GM19351 (cell line): ENCODE measurements at regions not wholly inside any gene's neighbourhood (a gene's known extent, or its start where the extent isn't known, plus 50 kb on each side); places are given as distances from the start of the nearest gene placed in this dataset.

Experiments
- ATAC-seq: cut with Tn5 transposase; IDR thresholded peaks from one replicate; pipeline ENCODE4 v1.9.1; 2021; ENCODE audit warnings: mild to moderate bottlenecking, moderate library complexity; ENCODE audit not compliant: unreplicated experiment

DNA sequence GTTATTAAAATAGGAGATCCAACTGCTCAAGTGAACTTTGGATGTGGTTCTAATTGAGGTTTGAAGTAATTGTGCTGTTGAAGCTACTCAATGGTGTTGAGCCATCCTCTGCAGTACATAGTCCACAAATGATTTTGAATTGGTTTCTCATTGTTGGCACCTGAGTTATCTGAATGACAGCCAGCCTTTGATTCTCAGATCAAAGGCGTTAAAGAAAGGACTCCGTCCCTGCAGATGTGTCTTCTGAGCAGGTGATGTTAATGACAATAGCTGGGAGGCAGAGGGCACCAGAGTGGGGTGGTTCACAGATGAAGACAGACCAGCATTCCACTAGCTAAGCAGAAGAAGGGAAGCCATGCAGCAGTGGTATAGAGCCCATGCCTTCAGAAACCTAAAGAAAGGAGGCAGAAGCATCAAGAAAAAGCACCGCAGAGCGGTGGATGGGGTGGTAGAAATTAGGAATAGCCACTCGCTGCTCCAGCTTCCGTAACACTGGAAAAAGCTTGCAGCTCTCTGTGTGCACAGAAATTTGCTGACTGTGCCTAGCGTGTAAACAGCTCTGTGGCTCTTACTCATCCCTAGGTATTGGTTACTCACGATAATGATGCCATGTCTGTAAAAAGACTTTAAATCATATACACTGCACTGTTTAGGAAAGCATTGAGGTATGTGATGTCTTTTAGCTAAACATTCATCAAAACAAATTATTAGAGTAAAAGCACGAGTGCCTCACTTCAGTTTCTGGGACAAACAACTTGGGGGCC lies 79.2 kb upstream of the CLCN4 start:
- no peak for ATAC-seq

DNA sequence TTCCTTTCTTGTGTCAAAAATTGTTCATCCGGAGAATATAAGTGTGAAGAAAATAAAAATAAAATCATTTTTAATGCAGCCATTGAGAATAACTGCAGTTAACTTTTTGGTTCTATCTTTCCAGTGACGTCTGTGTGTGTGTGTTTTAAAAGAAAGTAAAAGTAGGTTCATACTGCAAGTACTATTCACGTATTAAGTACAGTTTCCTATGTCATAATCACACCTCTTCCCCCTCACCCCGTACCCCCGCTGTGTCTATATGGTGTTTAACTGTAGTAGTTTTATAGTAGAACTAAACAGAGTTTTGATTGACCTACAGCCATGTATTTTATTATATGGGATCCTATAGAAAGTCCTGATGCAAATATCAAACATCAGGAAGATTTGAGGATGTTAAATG lies 78.5 kb upstream of the CLCN4 start:
- no peak for ATAC-seq

DNA sequence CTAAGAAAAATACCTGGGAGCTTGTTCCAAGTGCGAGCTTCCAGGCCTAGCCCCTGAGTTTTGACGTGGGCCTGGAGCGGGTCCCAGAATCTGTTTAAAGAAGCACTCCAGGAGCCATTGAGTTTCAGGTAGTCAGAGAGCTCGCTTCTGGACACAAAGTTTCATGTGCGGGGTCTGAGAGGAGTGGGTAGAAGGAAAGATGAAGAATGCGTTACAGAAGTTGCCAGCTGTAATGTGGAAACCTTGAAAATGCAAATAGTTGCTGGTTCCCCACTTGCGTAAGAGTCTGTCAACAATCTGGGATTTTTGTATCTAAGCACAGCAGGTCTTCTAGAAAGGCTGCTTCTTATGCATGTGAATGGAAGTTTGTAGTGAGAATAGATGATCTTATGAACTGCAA lies 77.5 kb upstream of the CLCN4 start:
- ATAC-seq: no peak

DNA sequence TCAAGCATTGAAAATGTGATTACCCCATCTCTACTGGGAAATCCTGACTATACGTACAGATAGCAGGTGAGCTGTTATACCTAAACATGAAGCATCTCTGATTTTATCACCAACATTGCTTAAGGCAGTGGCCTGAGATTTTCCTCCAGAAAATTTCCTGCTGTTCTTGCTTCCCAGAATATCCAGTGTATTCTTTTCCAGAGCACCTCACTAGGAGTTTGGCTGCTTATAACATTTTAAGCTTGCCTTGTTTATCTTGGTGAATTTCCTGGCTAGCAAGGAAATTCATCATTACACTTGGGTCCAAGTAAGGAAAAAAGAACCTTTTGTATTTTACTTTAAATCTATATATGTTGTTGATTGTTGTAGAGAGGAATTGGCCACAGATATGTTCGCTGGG lies 73.0 kb upstream of the CLCN4 start:
- ATAC-seq: no peak

DNA sequence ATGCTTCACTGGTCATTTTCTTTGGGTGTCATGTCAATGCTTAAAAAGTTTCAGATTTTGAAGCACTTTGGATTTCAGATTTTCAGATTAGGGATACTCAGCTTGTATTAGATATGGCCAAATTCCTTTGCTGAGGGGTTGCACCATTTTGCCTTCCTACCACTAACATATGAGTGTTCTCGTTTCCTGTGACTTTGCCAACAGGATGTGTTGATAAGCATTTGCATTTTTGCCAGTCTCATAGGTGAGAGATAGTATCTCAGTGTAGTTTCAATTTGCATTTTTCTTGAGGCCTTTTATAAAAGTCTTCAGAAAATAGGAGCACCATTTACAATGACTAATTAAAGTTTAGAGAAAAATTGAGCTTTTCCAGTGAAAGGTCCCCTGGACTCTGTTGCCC lies 71.6 kb upstream of the CLCN4 start:
- peak; percentile 37 for ATAC-seq

DNA sequence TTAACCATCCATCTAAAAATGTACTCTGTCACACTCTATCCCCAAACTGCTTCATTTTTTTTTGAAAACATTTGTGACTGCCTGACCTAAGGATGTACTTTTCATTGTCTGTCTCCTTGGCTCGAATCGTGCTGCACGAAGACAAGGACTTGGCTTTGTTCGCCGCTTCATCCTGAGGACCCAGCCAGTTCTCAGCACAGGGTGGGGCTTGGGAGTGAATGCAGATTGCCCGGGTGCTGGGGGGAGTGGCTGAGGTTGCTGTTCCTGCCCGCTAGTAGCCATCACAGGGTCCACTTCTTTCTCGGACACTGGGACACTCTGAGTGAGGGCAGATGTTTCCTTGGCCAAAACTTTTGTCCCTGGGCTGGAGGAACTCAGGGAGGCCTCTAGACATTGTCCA lies 70.1 kb upstream of the CLCN4 start:
- no peak for ATAC-seq

DNA sequence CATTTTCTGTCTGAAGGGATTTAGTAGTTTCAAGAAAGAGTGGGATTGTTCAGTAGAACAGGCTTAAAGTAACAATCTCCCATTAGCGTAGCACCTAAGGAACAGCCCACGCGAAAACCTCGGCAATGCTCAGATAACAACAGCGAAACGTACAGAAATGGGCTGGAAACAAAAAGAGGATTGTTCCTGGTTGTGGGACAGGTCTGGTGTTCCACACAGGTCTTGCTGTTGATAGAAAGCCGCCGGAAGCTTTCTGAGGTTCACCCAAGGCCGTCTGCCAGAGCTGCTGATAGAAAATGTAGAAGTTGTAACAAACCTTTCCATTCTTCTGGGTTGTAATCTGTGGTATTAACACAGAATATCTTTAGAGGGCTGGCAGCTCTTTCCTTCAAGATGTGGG lies 69.4 kb upstream of the CLCN4 start:
- no peak for ATAC-seq

DNA sequence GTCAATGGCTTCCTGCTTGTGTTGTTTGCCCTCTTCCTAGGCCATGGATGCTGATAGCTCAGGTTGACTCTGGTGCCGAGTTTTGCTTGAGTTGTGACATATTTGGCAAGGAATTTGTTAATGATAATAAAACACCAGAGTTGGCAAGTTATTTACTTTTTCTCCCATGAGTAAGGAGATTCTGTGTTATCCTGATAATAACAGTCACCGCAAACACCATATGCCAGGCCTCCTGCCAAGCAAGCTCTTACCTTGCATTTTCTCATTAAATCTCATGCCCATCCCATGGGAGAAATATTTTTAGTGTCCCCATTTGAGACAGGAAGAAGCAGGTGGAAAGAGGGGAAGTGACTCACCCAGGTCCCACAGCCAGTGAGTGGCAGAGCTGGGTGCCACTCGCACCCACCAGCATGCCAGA lies 67.4 kb upstream of the CLCN4 start:
- no peak for ATAC-seq

DNA sequence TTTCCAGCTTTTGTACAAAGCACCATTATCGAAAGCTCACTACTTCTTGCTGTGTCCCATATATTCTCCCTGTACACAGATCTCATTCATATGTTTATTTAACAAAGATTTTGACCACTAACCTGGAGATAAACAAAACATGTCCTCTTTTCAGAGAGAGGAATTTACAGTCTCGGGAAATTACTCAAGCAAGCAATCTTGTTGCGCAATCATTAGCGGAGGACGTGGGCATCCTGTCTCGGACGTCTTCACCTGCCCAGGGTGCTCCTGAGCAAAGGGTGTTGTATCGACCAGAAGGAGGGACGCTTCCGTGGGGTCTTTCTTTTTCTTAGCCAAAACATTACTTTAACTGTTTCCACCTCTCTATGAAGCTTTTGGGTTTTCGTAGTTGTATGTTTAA lies 66.5 kb upstream of the CLCN4 start:
- no peak for ATAC-seq

DNA sequence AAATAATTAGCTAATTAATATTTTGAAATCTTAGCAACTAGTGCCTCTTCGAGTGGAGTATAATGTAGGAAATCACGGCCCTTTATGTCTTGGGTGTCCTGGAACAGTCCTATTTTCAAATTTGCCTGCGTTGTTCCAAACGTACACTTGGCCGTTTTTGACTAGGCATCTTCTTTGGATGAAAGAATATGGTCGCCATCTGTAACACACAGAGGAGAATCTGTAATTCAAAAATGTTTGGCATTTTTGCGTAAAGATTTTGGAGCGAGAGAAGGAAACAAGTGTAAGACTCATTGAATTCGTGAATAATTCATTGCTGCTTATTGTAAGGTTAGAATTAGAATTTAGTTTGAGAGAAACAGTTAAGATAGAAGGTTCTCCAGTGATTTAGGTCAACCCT lies 61.5 kb upstream of the CLCN4 start:
- ATAC-seq: no peak

DNA sequence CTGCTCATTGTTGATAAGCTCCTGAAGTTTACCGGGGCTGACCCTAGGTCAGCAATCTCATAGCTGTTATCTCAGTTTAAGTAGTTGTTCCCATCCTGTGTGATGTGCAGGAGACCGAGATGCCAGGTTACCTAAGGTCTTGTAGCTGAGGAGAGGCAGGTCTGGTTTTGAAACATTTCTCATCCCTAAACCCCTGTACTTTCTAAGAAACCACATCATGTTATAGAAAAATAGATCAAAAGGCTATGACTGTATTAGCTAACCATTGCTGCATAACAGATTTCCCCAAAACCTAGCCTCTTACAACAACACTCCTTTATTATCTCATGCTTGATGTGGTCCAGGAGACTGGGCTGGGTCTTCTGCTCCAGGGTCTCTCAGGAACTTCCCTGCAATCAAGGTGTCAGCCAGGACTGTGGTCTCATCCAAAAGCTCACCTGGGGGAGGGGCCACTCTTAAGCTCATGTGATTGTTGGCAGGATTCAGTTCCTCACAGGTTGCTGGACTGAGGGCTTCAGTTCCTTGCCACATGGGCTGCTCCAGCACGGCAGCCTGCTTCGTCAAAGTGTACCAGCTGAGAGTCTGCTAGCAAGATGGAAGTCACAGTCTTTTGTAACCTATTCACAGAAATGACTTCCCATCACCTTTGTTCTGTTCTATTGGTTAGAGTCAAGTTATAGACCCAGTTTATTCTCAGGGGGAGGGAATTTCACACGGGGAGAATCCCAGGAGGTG lies 60.9 kb upstream of the CLCN4 start:
- ATAC-seq: no peak

DNA sequence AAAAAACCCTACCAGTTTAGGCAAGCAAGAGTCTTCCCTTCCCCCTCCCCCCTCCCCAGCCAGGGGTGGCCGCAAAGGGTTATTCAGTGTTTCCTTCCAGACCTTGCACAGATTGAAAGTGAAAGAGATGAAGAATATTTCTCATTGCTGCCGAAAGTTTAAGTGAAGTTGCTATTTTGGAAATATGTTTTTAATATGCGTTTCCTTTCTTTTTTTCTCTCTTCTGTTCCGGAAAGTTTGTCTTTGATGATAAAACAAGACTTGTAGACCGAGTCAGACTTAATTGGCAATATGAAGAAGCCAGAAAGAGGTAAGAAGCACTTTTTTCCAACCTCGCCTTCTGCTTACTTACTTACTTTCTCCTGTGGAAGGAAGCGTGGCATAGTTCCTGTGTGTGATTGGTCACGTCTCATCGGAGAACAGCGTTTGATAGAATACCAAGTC lies 58.5 kb upstream of the CLCN4 start:
- ATAC-seq: peak; percentile 78

DNA sequence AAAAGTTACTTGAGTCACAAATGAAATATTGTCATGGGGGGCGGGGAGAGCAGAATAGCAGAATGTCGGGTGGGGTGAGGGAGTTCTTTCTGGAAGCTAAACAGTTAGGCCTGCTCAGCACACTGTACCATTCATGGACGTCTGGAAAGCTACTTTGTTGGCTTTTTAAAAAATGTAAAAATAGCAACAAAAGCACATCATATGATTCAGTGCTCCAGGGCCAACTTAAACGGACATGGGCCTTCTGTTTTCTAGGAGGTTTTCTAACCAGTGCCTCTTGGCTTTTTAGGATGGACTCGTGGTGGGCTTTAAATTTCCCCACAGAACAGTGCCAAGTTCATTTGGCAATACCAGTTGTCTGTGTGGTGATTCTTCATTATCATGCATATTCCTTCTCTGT lies 57.4 kb upstream of the CLCN4 start:
- ATAC-seq: no peak

DNA sequence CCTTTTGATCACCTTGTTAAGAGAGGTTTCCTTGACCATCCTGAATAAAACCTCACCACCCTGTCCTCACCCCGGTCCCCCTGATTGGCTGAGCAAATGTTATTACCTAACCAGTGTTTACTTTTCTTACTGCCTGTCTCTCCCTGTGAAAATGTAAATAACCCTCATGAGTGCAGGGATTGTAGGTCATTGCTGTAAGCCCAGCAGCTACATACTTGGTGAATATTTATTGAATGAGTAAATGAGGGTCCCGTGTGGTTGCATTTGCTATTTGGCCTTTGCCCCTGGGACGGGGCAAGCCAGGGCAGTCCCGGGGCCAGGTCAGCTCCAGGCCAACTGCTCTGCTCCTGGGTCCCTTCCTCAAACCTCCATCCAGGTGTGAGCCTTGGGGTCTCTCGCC lies 55.5 kb upstream of the CLCN4 start:
- no peak for ATAC-seq

DNA sequence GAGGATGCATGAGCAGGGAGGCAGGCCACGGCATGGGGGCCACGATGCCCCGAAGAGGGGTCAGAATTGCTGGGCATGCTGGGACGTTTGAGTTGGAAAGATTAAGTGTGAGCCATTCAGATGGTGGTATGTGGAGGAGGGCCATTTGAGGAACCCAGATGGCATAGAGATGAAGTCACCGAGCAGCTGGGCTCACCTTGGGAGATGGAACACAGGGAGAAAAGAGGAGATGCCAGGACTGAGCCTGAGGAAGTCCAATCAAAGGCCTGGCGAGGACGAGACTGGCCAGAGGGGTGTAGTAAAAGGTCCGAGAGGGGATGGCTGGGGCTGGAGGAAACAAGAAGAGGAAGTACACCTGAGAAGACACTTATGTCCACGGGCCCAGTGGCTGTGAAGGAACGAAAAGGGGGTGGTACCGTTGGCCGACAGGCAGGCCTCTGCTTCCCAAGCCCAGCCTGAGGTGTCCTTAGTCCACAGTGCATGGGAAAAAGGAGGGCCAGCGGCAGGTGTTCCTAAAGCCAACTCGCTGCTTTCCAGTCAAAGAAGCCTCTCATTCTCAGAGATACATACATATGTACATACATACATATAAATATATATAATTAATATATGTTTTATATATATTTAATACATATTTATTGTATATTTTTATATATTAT lies 54.6 kb upstream of the CLCN4 start:
- no peak for ATAC-seq

DNA sequence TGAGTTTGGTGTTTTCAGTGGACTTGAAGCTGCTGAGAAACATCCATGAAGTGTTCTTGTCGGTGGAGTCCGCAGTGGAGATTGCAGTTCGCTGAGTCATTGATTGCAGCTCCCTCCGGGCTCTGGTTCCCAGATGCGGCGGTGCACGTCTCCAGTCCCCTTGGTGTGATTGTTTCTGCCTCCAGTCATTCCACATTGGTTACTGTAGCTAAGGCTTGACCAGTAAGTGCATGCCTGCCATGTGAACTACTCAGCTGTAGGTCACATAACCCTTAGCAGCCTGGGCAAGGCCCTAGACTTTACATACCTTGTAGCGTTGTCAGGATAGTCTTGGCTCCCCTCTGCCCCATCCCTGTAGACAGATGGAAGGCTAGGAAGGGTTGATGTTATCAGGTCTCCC lies 53.8 kb upstream of the CLCN4 start:
- ATAC-seq: no peak

DNA sequence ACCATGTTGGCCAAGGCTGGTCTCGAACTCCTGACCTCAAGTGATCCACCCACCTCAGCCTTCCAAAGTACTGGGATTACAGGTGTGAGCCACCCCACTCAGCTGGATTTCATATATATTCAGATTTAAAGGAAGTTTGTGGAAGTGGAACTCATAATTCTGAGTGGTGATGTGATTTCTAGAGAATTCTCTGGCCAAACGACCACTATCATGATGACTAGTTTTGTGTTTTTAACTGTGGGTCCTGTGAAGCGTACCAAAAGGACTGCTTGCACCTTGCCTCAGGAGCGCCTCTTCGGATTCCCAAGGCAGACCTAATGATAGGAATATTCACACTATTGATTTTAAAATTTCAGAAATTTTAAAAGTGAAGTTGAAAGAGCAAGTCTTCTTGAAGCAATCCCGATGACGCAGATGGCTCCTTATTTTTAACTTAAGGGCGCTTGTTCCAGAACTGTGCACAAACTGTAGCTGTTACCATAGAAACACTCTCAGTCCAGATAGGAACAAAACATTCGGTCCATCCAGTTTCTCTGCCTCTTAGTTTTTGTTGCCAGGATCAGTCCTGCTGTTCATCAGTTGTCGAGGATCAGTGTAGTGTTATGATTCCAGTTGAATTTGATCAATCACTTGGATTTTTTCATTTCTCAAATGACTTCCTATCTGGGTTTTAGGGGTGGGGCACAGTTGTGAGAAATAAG lies 51.7 kb upstream of the CLCN4 start:
- no peak for ATAC-seq

DNA sequence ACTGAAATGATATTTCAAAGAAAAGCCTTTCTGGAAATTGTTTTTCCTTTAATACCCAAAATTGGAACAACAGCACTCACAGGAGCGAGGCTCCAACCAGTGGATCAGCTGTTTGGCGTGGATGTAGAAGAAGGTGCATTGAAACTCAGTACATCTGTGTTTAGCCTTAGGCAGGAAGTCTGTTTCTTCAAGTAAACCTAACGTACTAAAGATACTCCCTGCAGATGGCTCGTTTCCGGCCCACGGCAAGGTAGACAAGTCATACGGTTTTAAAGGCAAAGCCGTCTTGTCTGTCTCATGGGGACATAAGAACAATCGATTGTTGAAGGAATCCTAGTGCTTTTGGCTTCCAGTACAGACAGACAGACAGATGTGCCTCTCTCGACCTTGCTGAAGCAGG lies 50.0 kb upstream of the CLCN4 start:
- ATAC-seq: peak; percentile 48
